Breast epithelium (tissue), 4 donors: ENCODE measurements at regions not wholly inside any gene's neighbourhood (a gene's known extent, or its start where the extent isn't known, plus 50 kb on each side); places are given as distances from the start of the nearest gene placed in this dataset.

Experiments
- DNase-seq, 2 donors: peaks; one replicate each; pipeline ENCODE4 v3.0.0-alpha.2; 2019; ENCODE audit warnings: low spot score in 2 of 2
- H3K27ac ChIP-seq, 2 donors: fragments of 200-600 bp; sonication (generic) in 1 of 2; one replicate each; pipeline ENCODE4 v1.5.1; 2016 to 2019; ENCODE audit warnings: mild to moderate bottlenecking in 1 of 2
- H3K27me3 ChIP-seq, 2 donors: fragments of 200-600 bp; sonication (generic) in 1 of 2; one replicate each; pipeline versions ENCODE4 v1.5.1 to v1.6.0; 2017 to 2019; ENCODE audit warnings: control low read depth in 1 of 2, mild to moderate bottlenecking in 1 of 2
- H3K36me3 ChIP-seq: fragments of 200-600 bp; one replicate; pipeline ENCODE4 v1.5.1; 2019
- H3K4me1 ChIP-seq, 2 donors: fragments of 200-600 bp; sonication (generic); one replicate each; pipeline ENCODE4 v1.5.1; 2016 to 2019; ENCODE audit warnings: control low read depth in 1 of 2
- H3K4me3 ChIP-seq, 3 donors: fragments of 200-600 bp; sonication (generic); 1 replicate in 2 of 3; 2 replicates in 1 of 3; pipeline ENCODE4 v1.5.1; 2016 to 2019; ENCODE audit warnings: mild to moderate bottlenecking in 3 of 3, moderate library complexity in 2 of 3
- H3K9me3 ChIP-seq, 2 donors: fragments of 200-600 bp; sonication (generic) in 1 of 2; one replicate each; pipeline ENCODE4 v1.5.1; 2016 to 2019; ENCODE audit warnings: control low read depth in 1 of 2
- CTCF ChIP-seq, 3 donors: fragments of 450-650 bp; IDR thresholded peaks; one replicate each; pipeline ENCODE4 v1.5.1; 2016 to 2017; ENCODE audit warnings: antibody characterized with exemption in 3 of 3, mild to moderate bottlenecking in 3 of 3, moderate library complexity in 3 of 3
- POLR2A ChIP-seq: fragments of 450-650 bp; IDR thresholded peaks from one replicate; pipeline ENCODE4 v1.6.1; 2016; ENCODE audit warnings: antibody characterized with exemption, mild to moderate bottlenecking, moderate library complexity
- POLR2AphosphoS5 ChIP-seq, 3 donors: sonication (generic); formaldehyde crosslinking; IDR thresholded peaks; one replicate each; pipeline ENCODE4 v1.6.1; 2017; ENCODE audit warnings: antibody characterized with exemption in 3 of 3
- intact Hi-C: fragments of 100-400 bp; cut with DNase I; formaldehyde crosslinking; loops from one replicate; pipeline ENCODE4 v1.15.1; 2023; ENCODE audit warnings: low total_unique reads

DNA sequence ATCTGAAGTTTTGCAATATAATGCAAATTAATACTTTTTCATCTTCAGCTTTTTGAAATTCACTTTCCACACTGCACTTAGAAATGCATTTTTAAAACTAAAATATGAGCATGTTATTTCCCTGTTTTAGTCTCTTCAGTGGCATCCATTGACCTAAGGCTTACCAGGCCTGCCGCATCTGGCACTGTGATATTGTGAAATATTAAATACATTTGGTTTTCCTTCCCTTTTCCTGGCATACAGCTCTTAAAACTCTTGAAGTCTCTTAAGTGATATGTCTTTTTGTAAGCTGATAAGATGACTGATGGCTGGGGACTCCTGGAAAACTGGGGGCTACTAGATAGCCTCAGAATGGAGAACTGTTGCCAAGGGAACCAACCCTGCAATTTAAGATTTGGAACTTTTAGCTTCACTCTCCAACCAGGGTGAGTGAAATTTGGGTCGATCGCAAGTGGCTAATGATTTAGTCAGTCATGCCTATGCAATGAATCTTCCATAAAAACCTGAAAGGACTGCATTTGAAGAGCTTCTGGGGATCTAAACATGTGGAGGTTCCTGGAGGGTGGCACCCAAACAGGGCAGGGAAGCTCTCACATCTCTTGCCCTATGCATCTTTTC is 75.5 kb upstream of the PDC start:
- Histone ChIP-seq H3K36me3 (no peaks in the 10 kb centered on the region), H3K4me1 (no peaks in the 10 kb centered on the region), H3K27ac (no peak overlapping the region), H3K4me3 (no peak overlapping the region), H3K9me3 (no peaks in the 10 kb centered on the region), H3K27me3 (no peaks in the 10 kb centered on the region)
- DNase-seq: no peak
- TF ChIP-seq POLR2AphosphoS5 (IDR thresholded peaks at IDR 0.05): no peak
- no peak for TF ChIP-seq CTCF (IDR thresholded peaks at IDR 0.05)
- no peak for TF ChIP-seq POLR2A
- intact Hi-C loops: no loop called here

- no peak overlapping the region for H3K27ac ChIP-seq
- TF ChIP-seq POLR2AphosphoS5 (IDR thresholded peaks at IDR 0.05): no peak
- no peak for TF ChIP-seq POLR2A
- TF ChIP-seq CTCF (IDR thresholded peaks at IDR 0.05): no peak
- H3K4me3 ChIP-seq: no peak overlapping the region
- H3K4me1 ChIP-seq: no peaks in the 10 kb centered on the region
- DNase-seq: no peak
- intact Hi-C loops: no loop called here
- H3K36me3 ChIP-seq: no peaks in the 10 kb centered on the region
- H3K27me3 ChIP-seq: no peaks in the 10 kb centered on the region
- no peaks in the 10 kb centered on the region for H3K9me3 ChIP-seq
Measured at GRCh38 chr1:186535388-186536133, 74.6 kb upstream of the PDC start.

- DNase-seq: no peak
- no peaks in the 10 kb centered on the region for H3K9me3 ChIP-seq
- intact Hi-C loops: no loop called here
Measured at GRCh38 chr1:186534401-186534800, 73.5 kb upstream of the PDC start.

DNA sequence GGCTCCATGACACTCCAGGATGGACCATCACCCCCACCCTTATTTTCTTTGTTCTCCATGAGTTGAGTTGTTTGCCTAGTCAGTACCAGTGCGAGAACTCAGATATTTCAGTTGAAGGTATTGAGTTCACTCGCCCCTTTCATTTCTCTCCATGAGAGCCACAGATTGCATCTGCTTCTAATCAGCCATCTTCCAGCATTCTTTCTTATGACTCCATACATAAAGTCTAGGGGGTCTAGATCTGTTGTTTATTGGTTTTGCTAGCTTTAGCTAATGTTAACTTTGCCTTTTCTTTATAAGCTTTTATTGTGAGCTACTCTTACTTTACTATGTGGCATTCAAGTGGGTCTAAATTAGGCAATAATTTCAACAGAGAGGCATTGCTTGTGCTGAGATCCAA is 71.6 kb upstream of the PDC start:
- DNase-seq: no peak
- H3K27ac ChIP-seq: no peak overlapping the region
- H3K27me3 ChIP-seq: no peaks in the 10 kb centered on the region
- intact Hi-C loops: no loop called here
- H3K36me3 ChIP-seq: no peaks in the 10 kb centered on the region
- H3K9me3 ChIP-seq: no peaks in the 10 kb centered on the region
- H3K4me3 ChIP-seq: no peak overlapping the region
- TF ChIP-seq POLR2A (no peak), POLR2AphosphoS5 (IDR thresholded peaks at IDR 0.05) (no peak)
- no peaks in the 10 kb centered on the region for H3K4me1 ChIP-seq

More at GRCh38 chr1:186534401-186534800, 73.5 kb upstream of the PDC start:
- Histone ChIP-seq H3K27ac (no peak overlapping the region), H3K36me3 (no peaks in the 10 kb centered on the region), H3K4me3 (no peak overlapping the region), H3K27me3 (no peaks in the 10 kb centered on the region), H3K4me1 (no peaks in the 10 kb centered on the region)
- TF ChIP-seq POLR2A (no peak), CTCF (IDR thresholded peaks at IDR 0.05) (no peak), POLR2AphosphoS5 (IDR thresholded peaks at IDR 0.05) (no peak)

DNA sequence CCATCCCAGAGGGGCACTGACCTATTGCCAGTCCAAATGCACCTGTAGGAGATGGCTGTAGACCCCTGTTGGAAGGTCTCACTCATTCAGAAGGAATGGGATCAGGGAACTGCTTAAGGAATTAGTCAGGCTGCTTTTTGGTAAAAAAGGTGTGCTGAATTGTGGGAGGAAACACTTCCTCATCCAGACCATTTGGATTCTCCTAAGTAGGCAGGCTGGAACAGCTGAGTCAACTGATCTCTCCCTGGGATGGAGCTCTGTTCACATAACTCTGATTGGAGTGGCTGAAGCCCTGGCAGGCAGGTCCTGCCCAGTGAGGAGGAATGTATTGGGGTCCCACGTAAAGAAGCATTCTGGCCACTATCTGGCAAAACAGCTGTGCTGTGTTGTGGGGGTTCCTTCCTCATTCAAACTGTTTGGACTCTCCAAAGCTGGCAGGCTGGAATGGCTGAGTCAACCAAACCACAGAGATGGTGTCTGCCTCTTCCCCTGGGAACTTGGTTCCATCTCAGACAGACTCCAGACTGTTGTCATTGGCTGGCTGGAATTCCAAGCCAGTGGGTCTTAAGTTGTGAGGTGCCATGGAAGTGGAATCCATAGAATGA is 70.7 kb upstream of the PDC start:
- H3K9me3 ChIP-seq: no peaks in the 10 kb centered on the region
- H3K27me3 ChIP-seq: no peaks in the 10 kb centered on the region
- no peak overlapping the region for H3K27ac ChIP-seq

More for the DNA sequence above, 70.7 kb upstream of the PDC start:
- no peak overlapping the region for H3K4me3 ChIP-seq
- H3K36me3 ChIP-seq: no peaks in the 10 kb centered on the region
- no peak for DNase-seq
- no peak for TF ChIP-seq POLR2A
- no peak for TF ChIP-seq POLR2AphosphoS5 (IDR thresholded peaks at IDR 0.05)
- no peak for TF ChIP-seq CTCF (IDR thresholded peaks at IDR 0.05)
- intact Hi-C loops: no loop called here
- no peaks in the 10 kb centered on the region for H3K4me1 ChIP-seq
